NCI-H1105 treated with DMSO at 0.1 percent for 48 hours (cell line): ENCODE measurements at regions not wholly inside any gene's neighbourhood (a gene's known extent, or its start where the extent isn't known, plus 50 kb on each side); places are given as distances from the start of the nearest gene placed in this dataset.

Experiments
- DNase-seq: peaks from one replicate; lab custom pipeline; 2025; lab: John Stamatoyannopoulos, UW

GRCh38 chr2:181305301-181306123, 151.7 kb upstream of the ITGA4 start:
- DNase-seq = no peak

GRCh38 chr2:181306785-181307184, 150.4 kb upstream of the ITGA4 start:
- no peak for DNase-seq

DNA sequence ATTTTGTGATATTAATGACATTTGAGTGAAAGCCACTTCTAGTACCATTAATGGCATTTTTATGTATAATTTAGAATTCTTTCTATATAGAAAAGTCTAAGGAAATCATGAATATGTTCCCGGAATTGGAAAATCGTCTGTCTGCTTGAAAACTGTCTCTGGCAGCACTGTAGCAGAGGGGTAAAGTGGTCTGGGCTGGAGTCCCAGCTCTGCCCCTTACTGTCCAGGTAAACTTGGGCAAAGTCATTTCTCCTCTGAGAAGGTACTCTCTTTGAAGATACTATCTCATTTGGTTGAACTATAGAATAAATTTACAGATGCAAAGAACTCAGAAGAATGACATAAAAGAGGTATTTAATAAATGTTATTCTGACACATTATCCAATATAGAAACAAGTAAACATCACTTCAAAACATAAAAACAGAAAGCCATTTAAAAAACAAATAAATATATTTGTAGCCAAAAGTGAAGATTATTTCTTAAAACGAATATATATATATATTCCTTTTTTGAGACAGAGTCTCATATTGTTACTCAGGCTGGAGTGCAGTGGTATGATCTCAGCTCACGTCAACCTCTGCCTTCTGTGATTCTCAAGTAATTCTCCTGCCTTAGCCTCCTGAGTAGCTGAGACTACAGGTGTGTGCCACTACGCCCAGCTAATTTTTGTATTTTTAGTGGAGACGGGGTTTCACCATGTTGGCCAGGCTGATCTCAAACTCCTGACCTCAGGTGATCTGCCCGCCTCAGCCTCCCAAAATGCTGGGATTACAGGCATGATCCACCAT, 149.8 kb upstream of the ITGA4 start:
- DNase-seq = no peak

GRCh38 chr2:181308766-181309515, 148.2 kb upstream of the ITGA4 start:
- no peak for DNase-seq

DNA sequence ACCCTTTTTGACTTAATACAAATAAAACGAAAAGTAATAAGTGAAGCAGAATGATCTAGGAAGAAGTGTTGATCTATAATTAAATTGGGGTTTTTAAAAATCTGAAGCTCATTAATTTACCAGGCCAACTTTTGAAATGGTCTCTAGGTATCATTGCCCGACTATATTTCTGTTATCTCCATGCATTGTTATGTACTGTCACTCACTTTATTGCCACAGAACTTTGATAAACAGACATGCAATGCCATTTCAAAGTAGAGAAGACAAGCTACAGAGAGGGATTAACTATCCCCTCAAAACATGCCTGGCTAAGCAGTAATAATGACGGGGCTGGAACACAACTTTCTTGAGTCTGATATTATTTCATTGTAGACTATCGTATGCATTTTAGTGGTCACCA, 147.6 kb upstream of the ITGA4 start:
- no peak for DNase-seq

- DNase-seq = no peak
Observed at GRCh38 chr2:181310967-181311366, 146.2 kb upstream of the ITGA4 start.

DNA sequence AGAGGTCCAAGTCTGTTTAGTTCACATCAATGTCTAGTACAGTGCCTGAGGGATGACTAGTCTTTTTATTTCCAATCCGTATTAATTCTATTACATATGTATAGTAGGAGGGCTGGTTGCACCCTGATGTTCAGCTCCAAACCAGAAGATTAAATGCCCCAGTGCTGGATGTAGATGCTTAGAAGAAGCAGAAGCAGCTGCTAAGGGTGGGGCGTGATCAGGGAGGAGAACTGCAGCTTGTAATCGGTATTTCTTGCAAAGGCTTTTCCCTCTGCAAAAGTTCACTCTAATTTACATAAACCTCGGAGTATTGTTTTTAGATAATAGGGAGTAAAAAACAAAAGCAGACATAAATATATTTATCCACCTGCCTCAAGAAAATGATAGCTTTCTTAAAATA, 145.3 kb upstream of the ITGA4 start:
- DNase-seq = no peak

DNA sequence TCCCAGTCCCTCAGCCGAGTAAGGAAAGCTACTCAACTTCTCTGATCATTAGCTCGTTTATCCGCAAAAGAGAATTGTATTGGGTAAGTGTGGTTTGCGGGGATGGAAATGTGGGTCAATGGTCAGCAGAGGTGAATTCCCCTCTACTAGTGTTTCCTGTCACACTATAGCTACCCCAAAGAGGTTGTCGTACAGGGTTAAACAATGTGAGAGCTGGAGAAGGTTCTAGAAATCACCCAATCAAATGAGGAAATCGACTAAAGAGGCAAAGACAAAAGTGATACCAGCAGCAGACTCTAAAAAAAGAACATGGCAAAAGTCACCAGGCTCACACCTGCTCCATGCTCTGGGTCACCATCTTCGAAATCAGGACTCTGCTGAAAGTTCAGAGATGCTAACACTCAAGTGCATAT, 144.7 kb upstream of the ITGA4 start:
- DNase-seq = no peak

DNA sequence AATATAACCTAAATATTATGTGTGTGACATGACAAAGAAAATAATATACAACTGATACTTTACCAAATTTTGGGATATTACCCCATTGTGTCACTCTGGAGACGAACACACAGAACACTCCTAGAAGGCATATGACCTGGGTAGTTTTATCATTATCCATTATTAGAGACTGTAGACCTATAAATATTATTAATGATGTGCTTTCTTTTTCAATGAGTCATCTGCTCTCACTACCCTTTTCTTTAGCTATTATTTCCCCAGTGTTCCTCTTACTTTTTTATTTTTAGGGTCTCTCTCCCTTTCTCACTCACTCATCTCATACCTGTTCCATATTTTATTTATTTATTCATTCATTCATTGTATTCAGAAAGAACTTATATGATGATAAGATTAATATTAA, 143.3 kb upstream of the ITGA4 start:
- no peak for DNase-seq

DNA sequence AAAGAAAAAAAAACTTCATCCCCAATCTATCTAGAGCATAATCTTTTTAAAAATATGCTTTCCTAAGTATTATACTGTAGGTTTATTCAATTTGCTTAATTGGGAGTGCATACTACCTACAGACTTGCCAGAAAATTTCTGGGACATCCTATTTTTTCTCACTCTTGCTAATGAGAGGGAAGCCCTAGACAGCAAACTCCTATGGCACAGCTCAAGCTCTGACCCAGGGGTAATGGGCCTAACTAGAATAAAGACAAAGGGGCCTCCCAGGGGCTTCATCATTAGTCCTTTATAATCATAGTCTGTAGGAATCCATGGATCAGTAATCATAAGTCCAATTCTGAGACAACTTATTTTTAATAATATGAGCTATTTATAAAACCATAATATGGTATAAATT, 142.6 kb upstream of the ITGA4 start:
- DNase-seq = no peak

- DNase-seq = no peak
Observed at GRCh38 chr2:181317511-181317910, 139.7 kb upstream of the ITGA4 start.

GRCh38 chr2:181318504-181319280, 138.5 kb upstream of the ITGA4 start:
- DNase-seq = no peak

DNA sequence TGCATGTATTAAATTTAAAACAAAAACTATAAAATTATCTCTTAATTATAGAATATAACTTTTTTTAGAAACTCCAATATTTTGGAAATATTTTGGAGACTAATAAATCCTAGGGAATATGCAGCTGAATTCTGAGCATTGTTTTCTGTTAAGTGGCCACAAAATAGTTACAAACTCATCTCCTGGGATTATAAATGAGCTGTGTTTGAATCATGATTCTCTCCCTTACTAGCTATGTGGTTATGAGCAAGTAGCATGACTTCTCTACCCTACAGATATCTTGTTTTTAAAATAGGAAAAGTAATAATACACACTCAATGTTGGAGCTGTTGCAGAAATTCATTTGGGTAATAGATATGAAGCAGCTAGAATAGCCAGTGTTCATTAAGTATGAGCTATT, 137.9 kb upstream of the ITGA4 start:
- no peak for DNase-seq

DNA sequence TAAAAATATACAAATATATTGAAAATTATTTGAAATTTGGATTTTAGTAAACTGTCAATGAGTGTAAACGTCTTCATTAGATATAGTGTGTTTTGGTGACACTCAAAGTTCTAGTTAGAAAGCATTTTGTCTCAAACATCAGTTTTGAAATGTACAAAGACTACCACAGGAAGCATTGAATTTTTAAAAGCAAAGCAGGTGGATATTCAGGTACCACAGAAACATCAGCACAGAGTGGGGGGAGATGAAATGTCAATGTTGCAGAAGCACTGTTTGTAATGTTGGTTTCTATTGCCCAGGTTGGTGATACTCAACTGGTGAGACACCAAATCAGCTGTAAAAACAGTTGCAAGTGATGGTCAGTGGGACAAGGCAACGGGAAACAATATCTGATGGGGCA, 136.5 kb upstream of the ITGA4 start:
- DNase-seq = no peak

DNA sequence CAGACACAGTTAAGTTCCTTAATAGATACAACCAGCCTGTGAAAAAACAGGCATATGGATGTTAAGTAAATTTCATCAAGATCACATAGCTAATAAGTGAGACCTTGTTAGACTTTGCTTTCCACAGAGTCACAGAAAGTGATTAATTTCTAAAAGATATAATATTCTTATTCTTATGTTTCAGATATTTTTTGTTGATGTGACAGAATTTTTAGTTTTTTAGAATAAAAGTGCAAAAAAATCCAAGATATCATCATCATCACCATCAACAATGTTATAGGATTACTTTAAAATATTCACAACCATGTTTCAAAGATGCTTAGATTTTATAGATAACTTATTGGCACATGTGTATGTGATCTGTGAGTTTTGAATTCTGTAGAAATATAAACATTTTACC, 132.3 kb upstream of the ITGA4 start:
- DNase-seq = no peak

GRCh38 chr2:181326661-181327060, 130.5 kb upstream of the ITGA4 start:
- DNase-seq = no peak

- no peak for DNase-seq
Observed at GRCh38 chr2:181330286-181330685, 126.9 kb upstream of the ITGA4 start.

GRCh38 chr2:181332044-181332605, 125.1 kb upstream of the ITGA4 start:
- DNase-seq = no peak

- DNase-seq = no peak
Observed at GRCh38 chr2:181334158-181334826, 122.9 kb upstream of the ITGA4 start.

DNA sequence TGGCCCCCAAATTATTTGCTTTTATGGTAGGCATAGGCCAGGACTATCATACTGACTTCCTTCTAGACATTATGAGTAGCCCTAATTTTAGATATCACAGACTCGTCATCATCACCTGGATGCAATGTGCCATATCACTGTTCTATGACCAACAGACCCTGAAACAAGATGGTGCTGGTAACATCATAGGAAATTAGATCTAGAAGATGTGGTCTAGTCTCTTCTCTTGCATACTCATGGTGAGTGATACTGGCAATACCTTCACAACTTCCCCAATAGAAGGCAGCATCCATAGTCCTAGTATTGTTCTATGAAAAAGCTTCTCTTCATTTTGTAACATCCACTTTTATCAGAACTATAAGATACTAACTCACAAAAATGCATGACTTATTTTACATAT, 116.3 kb upstream of the ITGA4 start:
- DNase-seq = no peak
